Lower leg skin (tissue), 4 donors: ENCODE measurements at regions not wholly inside any gene's neighbourhood (a gene's known extent, or its start where the extent isn't known, plus 50 kb on each side); places are given as distances from the start of the nearest gene placed in this dataset.

Source experiments
- DNase-seq, 2 donors: peaks; one replicate each; pipeline ENCODE4 v3.0.0-alpha.2; 2019; ENCODE audit warnings: low spot score in 2 of 2
- H3K4me3 ChIP-seq: fragments of 200-600 bp; sonication (generic); 2 replicates; pipeline ENCODE4 v1.5.1; 2017; ENCODE audit warnings: mild to moderate bottlenecking, low read depth; ENCODE audit not compliant: poor library complexity, severe bottlenecking
- CTCF ChIP-seq, 3 donors: fragments of 450-650 bp; IDR thresholded peaks; one replicate each; pipeline ENCODE4 v1.5.1; 2016; ENCODE audit warnings: antibody characterized with exemption in 3 of 3, mild to moderate bottlenecking in 3 of 3, moderate library complexity in 2 of 3
- POLR2A ChIP-seq, 2 donors: fragments of 450-650 bp; IDR thresholded peaks; one replicate each; pipeline ENCODE4 v1.6.1; 2016 to 2017; ENCODE audit warnings: antibody characterized with exemption in 2 of 2, mild to moderate bottlenecking in 1 of 2, moderate library complexity in 1 of 2
- WGBS, 2 donors: methylation state at CpG; one replicate each; pipeline ENCODE4 v1.1.5; 2018; 5-methylcytosine and 5-hydroxymethylcytosine counted together
- intact Hi-C: fragments of 100-400 bp; cut with DNase I; formaldehyde crosslinking; loops from one replicate; pipeline ENCODE4 v1.15.0; 2023; ENCODE audit warnings: low total_unique reads

- no peak for DNase-seq
- intact Hi-C loops = no loop called here
- TF ChIP-seq POLR2A (IDR thresholded peaks at IDR 0.05) = no peak
- no peak for TF ChIP-seq CTCF (IDR thresholded peaks at IDR 0.05)
- WGBS, 2 donors = 55 to 75% methylated on average over 3 of the region's 3 CpGs
- no peak overlapping the region for H3K4me3 ChIP-seq
These were observed 594.8 kb downstream of the NTRK3 start for GRCh38 chr15:87661454-87662355.

- TF ChIP-seq CTCF (IDR thresholded peaks at IDR 0.05) (no peak), POLR2A (IDR thresholded peaks at IDR 0.05) (no peak)
- WGBS, 2 donors = 80 to 96% methylated on average over 2 of the region's 2 CpGs
- no peak for DNase-seq
- intact Hi-C loops = no loop called here
- H3K4me3 ChIP-seq = no peak overlapping the region
These were observed 596.0 kb downstream of the NTRK3 start for GRCh38 chr15:87660251-87661129.

GRCh38 chr15:87656372-87656771, 600.2 kb downstream of the NTRK3 start:
- no peak overlapping the region for H3K4me3 ChIP-seq
- no peak for DNase-seq
- 33 to 62% methylated on average over 1 of the region's 1 CpG for WGBS, 2 donors
- no peak for TF ChIP-seq POLR2A (IDR thresholded peaks at IDR 0.05)
- TF ChIP-seq CTCF (IDR thresholded peaks at IDR 0.05) = no peak
- intact Hi-C loops = no loop called here

GRCh38 chr15:87653646-87654045, 602.9 kb downstream of the NTRK3 start:
- DNase-seq = no peak
- intact Hi-C loops = no loop called here
- TF ChIP-seq POLR2A (IDR thresholded peaks at IDR 0.05) (no peak), CTCF (IDR thresholded peaks at IDR 0.05) (no peak)
- H3K4me3 ChIP-seq = no peak overlapping the region
- 88% methylated on average over 1 of the region's 1 CpG for WGBS, 2 donors

- TF ChIP-seq CTCF (IDR thresholded peaks at IDR 0.05) (no peak), POLR2A (IDR thresholded peaks at IDR 0.05) (no peak)
- no peak for DNase-seq
- intact Hi-C loops = no loop called here
- 86 to 87% methylated on average over 4 of the region's 4 CpGs for WGBS, 2 donors
- no peak overlapping the region for H3K4me3 ChIP-seq
These were observed 607.4 kb downstream of the NTRK3 start for GRCh38 chr15:87649175-87649574.
